Smooth muscle cell (in vitro differentiated cells): ENCODE measurements at regions not wholly inside any gene's neighbourhood (a gene's known extent, or its start where the extent isn't known, plus 50 kb on each side); places are given as distances from the start of the nearest gene placed in this dataset.

Source experiments
- DNase-seq: peaks from one replicate; lab custom pipeline; 2025; ENCODE audit not compliant: unreplicated experiment; lab: John Stamatoyannopoulos, UW
- H2AFZ ChIP-seq: fragments of 200-600 bp; sonication (generic); 2 replicates; pipeline ENCODE4 v1.6.0; 2016; ENCODE audit warnings: antibody characterized with exemption, low read depth, mild to moderate bottlenecking
- H3F3A ChIP-seq: fragments of 200-600 bp; sonication (generic); 2 replicates; pipeline ENCODE4 v1.6.0; 2017; ENCODE audit warnings: antibody characterized with exemption, low read depth
- H3K27ac ChIP-seq: fragments of 200-600 bp; sonication (generic); 2 replicates; pipeline ENCODE4 v1.5.1; 2016; ENCODE audit warnings: low read depth, mild to moderate bottlenecking
- H3K27me3 ChIP-seq: fragments of 200-600 bp; sonication (generic); 2 replicates; pipeline ENCODE4 v1.6.1; 2016; ENCODE audit warnings: low read depth, mild to moderate bottlenecking
- H3K36me3 ChIP-seq: fragments of 200-600 bp; sonication (generic); 2 replicates; pipeline ENCODE4 v1.5.1; 2016; ENCODE audit warnings: low read depth
- H3K4me1 ChIP-seq: fragments of 200-600 bp; sonication (generic); 2 replicates; pipeline ENCODE4 v1.5.1; 2016; ENCODE audit warnings: low read depth
- H3K4me2 ChIP-seq: fragments of 200-600 bp; sonication (generic); 2 replicates; pipeline ENCODE4 v1.6.0; 2016; ENCODE audit warnings: mild to moderate bottlenecking
- H3K4me3 ChIP-seq: fragments of 200-600 bp; sonication (generic); 2 replicates; pipeline ENCODE4 v1.5.1; 2016; ENCODE audit warnings: mild to moderate bottlenecking
- H3K79me2 ChIP-seq: fragments of 200-600 bp; sonication (generic); 2 replicates; pipeline ENCODE4 v1.6.0; 2016; ENCODE audit warnings: low read depth, mild to moderate bottlenecking
- H3K9ac ChIP-seq: fragments of 200-600 bp; sonication (generic); 2 replicates; pipeline ENCODE4 v1.6.0; 2016; ENCODE audit warnings: low read depth
- H3K9me3 ChIP-seq: fragments of 200-600 bp; sonication (generic); replicated peaks from 2 replicates; pipeline ENCODE4 v1.5.1; 2016; ENCODE audit warnings: low read depth
- H4K20me1 ChIP-seq: fragments of 200-600 bp; sonication (generic); 2 replicates; pipeline ENCODE4 v1.6.0; 2016; ENCODE audit warnings: low read depth
- CTCF ChIP-seq: fragments of 200-600 bp; sonication (generic); IDR thresholded peaks from 2 replicates; pipeline ENCODE4 v1.5.1; 2017; ENCODE audit warnings: borderline replicate concordance, mild to moderate bottlenecking, antibody characterized with exemption; ENCODE audit not compliant: insufficient read depth, poor library complexity, severe bottlenecking
- WGBS: methylation state at CpG from one replicate; pipeline ENCODE4 v1.1.7; 2016; ENCODE audit warnings: low lambda C conversion rate; 5-methylcytosine and 5-hydroxymethylcytosine counted together

- no peak overlapping the region for H2AFZ ChIP-seq
- H3K36me3 ChIP-seq: no peaks in the 10 kb centered on the region
- no peaks in the 10 kb centered on the region for H3K4me1 ChIP-seq
- no peak for TF ChIP-seq CTCF
- no peak overlapping the region for H3K4me2 ChIP-seq
- H3K4me3 ChIP-seq: no peak overlapping the region
- peaks cover 3% of the 10 kb centered on the region for H3F3A ChIP-seq
- no peaks in the 10 kb centered on the region for H3K79me2 ChIP-seq
- H3K27me3 ChIP-seq: no peaks in the 10 kb centered on the region
- no peak overlapping the region for H3K9ac ChIP-seq
- 93% methylated on average over 3 of the region's 3 CpGs for WGBS
- no peak overlapping the region for H3K27ac ChIP-seq
- no peaks in the 10 kb centered on the region for H3K9me3 ChIP-seq
- no peaks in the 10 kb centered on the region for H4K20me1 ChIP-seq
- no peak for DNase-seq
Measured at GRCh38 chr5:52428977-52429489, 358.7 kb upstream of the ITGA1 start.

GRCh38 chr5:52441768-52442167 is 345.9 kb upstream of the ITGA1 start:
- TF ChIP-seq CTCF: no peak
- no peak for DNase-seq
- Histone ChIP-seq H3K9ac (no peak overlapping the region), H3K27ac (no peak overlapping the region), H3K4me2 (no peak overlapping the region), H3K4me1 (no peaks in the 10 kb centered on the region), H3F3A (no peaks in the 10 kb centered on the region), H3K27me3 (no peaks in the 10 kb centered on the region), H2AFZ (no peak overlapping the region), H3K9me3 (no peaks in the 10 kb centered on the region), H4K20me1 (no peaks in the 10 kb centered on the region), H3K79me2 (no peaks in the 10 kb centered on the region), H3K4me3 (no peak overlapping the region), H3K36me3 (no peaks in the 10 kb centered on the region)
- WGBS: 93% methylated on average over 1 of the region's 1 CpG

GRCh38 chr5:52443187-52443586 is 344.5 kb upstream of the ITGA1 start:
- Histone ChIP-seq H3K4me3 (no peak overlapping the region), H3K27me3 (no peaks in the 10 kb centered on the region), H4K20me1 (no peaks in the 10 kb centered on the region), H2AFZ (no peak overlapping the region), H3F3A (no peaks in the 10 kb centered on the region), H3K9ac (no peak overlapping the region), H3K9me3 (no peaks in the 10 kb centered on the region), H3K4me1 (no peaks in the 10 kb centered on the region), H3K27ac (no peak overlapping the region), H3K36me3 (no peaks in the 10 kb centered on the region), H3K79me2 (no peaks in the 10 kb centered on the region), H3K4me2 (no peak overlapping the region)
- 93% methylated on average over 3 of the region's 3 CpGs for WGBS
- DNase-seq: no peak
- no peak for TF ChIP-seq CTCF

GRCh38 chr5:52448111-52448510 is 339.6 kb upstream of the ITGA1 start:
- H3K4me1 ChIP-seq: peaks cover 10% of the 10 kb centered on the region
- H3K4me2 ChIP-seq: no peak overlapping the region
- no peak for DNase-seq
- TF ChIP-seq CTCF: no peak
- H3F3A ChIP-seq: no peaks in the 10 kb centered on the region
- H3K9me3 ChIP-seq: no peaks in the 10 kb centered on the region
- no peak overlapping the region for H3K4me3 ChIP-seq
- H3K36me3 ChIP-seq: no peaks in the 10 kb centered on the region
- H3K9ac ChIP-seq: no peak overlapping the region
- WGBS: 72% methylated on average over 2 of the region's 2 CpGs
- H3K79me2 ChIP-seq: no peaks in the 10 kb centered on the region
- no peaks in the 10 kb centered on the region for H4K20me1 ChIP-seq
- no peak overlapping the region for H3K27ac ChIP-seq
- H3K27me3 ChIP-seq: no peaks in the 10 kb centered on the region
- no peak overlapping the region for H2AFZ ChIP-seq
